Liver (tissue), 7 donors: ENCODE measurements at regions not wholly inside any gene's neighbourhood (a gene's known extent, or its start where the extent isn't known, plus 50 kb on each side); places are given as distances from the start of the nearest gene placed in this dataset.

ENCODE experiments used
- DNase-seq: peaks from one replicate; pipeline ENCODE4 v3.0.0-alpha.2; 2017; ENCODE audit warnings: low spot score
- H3K27ac ChIP-seq, 2 donors: one replicate each; pipeline ENCODE4 v1.7.0; 2013; ENCODE audit warnings: inconsistent platforms in 2 of 2, low read length in 2 of 2, control low read depth in 1 of 2, low read depth in 1 of 2, mild to moderate bottlenecking in 1 of 2
- H3K27me3 ChIP-seq, 4 donors: one replicate each; pipeline versions ENCODE4 v1.6.1 to v1.7.0; 2013; ENCODE audit warnings: low read length in 3 of 4, inconsistent platforms in 1 of 4, mild to moderate bottlenecking in 1 of 4, moderate library complexity in 1 of 4; ENCODE audit not compliant: control insufficient read depth in 4 of 4, insufficient read depth in 4 of 4
- H3K36me3 ChIP-seq, 4 donors: one replicate each; pipeline versions ENCODE4 v1.6.1 to v1.7.0; 2013; ENCODE audit warnings: low read length in 3 of 4, mild to moderate bottlenecking in 3 of 4, low read depth in 1 of 4, moderate library complexity in 1 of 4; ENCODE audit not compliant: control insufficient read depth in 4 of 4, insufficient read depth in 3 of 4
- H3K4me1 ChIP-seq, 4 donors: one replicate each; pipeline versions ENCODE4 v1.6.1 to v1.7.0; 2013; ENCODE audit warnings: low read length in 3 of 4, mild to moderate bottlenecking in 3 of 4, moderate library complexity in 1 of 4; ENCODE audit not compliant: control insufficient read depth in 4 of 4, insufficient read depth in 4 of 4
- H3K4me3 ChIP-seq, 3 donors: one replicate each; pipeline versions ENCODE4 v1.6.1 to v1.7.0; 2013; ENCODE audit warnings: low read length in 3 of 3, control low read depth in 1 of 3, low read depth in 1 of 3, mild to moderate bottlenecking in 1 of 3
- H3K9ac ChIP-seq, 2 donors: one replicate each; pipeline ENCODE4 v1.7.0; 2013; ENCODE audit warnings: low read length in 2 of 2, mild to moderate bottlenecking in 2 of 2, moderate library complexity in 2 of 2, control low read depth in 1 of 2, low read depth in 1 of 2
- H3K9me3 ChIP-seq, 4 donors: one replicate each; pipeline versions ENCODE4 v1.6.1 to v1.7.0; 2013; ENCODE audit warnings: low read length in 3 of 4; ENCODE audit not compliant: control insufficient read depth in 4 of 4
- ATF3 ChIP-seq: IDR thresholded peaks from 2 replicates; pipeline ENCODE4 v1.6.1; 2016; ENCODE audit warnings: antibody characterized with exemption
- CTCF ChIP-seq: fragments of 150-350 bp; IDR thresholded peaks from 2 replicates; pipeline ENCODE4 v1.5.1; 2017; ENCODE audit warnings: improper control_type of control experiment, low read depth, low read length; ENCODE audit not compliant: missing input control
- EGR1 ChIP-seq, 2 donors: IDR thresholded peaks; 2 replicates each; pipeline ENCODE4 v1.6.1; 2016 to 2018; ENCODE audit warnings: antibody characterized with exemption in 2 of 2, low read depth in 2 of 2
- FOXA1 ChIP-seq: IDR thresholded peaks from 2 replicates; pipeline ENCODE4 v1.6.1; 2016; ENCODE audit warnings: antibody characterized with exemption
- GABPA ChIP-seq, 2 donors: IDR thresholded peaks in 1 of 2; conservative IDR thresholded peaks in 1 of 2; 2 replicates each; pipeline ENCODE4 v1.6.1; 2016; ENCODE audit warnings: antibody characterized with exemption in 2 of 2, mild to moderate bottlenecking in 1 of 2, moderate library complexity in 1 of 2
- HNF4A ChIP-seq, 2 donors: conservative IDR thresholded peaks; 2 replicates each; pipeline ENCODE4 v1.6.1; 2016; ENCODE audit warnings: antibody characterized with exemption in 2 of 2, mild to moderate bottlenecking in 2 of 2
- HNF4G ChIP-seq: IDR thresholded peaks from 2 replicates; pipeline ENCODE4 v1.6.1; 2016; ENCODE audit warnings: antibody characterized with exemption
- JUND ChIP-seq, 2 donors: IDR thresholded peaks; 2 replicates each; pipeline ENCODE4 v1.6.1; 2016; ENCODE audit warnings: antibody characterized with exemption in 2 of 2
- MAX ChIP-seq: IDR thresholded peaks from 2 replicates; pipeline ENCODE4 v1.6.1; 2016; ENCODE audit warnings: antibody characterized with exemption
- NR2F2 ChIP-seq: IDR thresholded peaks from 2 replicates; pipeline ENCODE4 v1.6.1; 2016; ENCODE audit warnings: antibody characterized with exemption
- RAD21 ChIP-seq, 2 donors: IDR thresholded peaks; 2 replicates each; pipeline ENCODE4 v1.6.1; 2016; ENCODE audit warnings: antibody characterized with exemption in 2 of 2, mild to moderate bottlenecking in 2 of 2
- REST ChIP-seq: IDR thresholded peaks from 2 replicates; pipeline ENCODE4 v1.6.1; 2016; ENCODE audit warnings: antibody characterized with exemption, mild to moderate bottlenecking
- RXRA ChIP-seq, 2 donors: IDR thresholded peaks; 2 replicates each; pipeline ENCODE4 v1.6.1; 2017 to 2018; ENCODE audit warnings: antibody characterized with exemption in 2 of 2, mild to moderate bottlenecking in 1 of 2
- SP1 ChIP-seq: IDR thresholded peaks from 2 replicates; pipeline ENCODE4 v1.6.1; 2018; ENCODE audit warnings: antibody characterized with exemption, mild to moderate bottlenecking
- TAF1 ChIP-seq: conservative IDR thresholded peaks from 2 replicates; pipeline ENCODE4 v1.6.1; 2016; ENCODE audit warnings: antibody characterized with exemption, mild to moderate bottlenecking
- YY1 ChIP-seq: IDR thresholded peaks from 2 replicates; pipeline ENCODE4 v1.6.1; 2016; ENCODE audit warnings: antibody characterized with exemption, mild to moderate bottlenecking
- ZBTB33 ChIP-seq: IDR thresholded peaks from 2 replicates; pipeline ENCODE4 v1.6.1; 2016; ENCODE audit warnings: antibody characterized with exemption
- donor health status: healthy.
- donor health status: healthy.
- donor health status: healthy.
- donor health status: healthy.

GRCh38 chr2:147716906-147717305, 127.9 kb upstream of the ACVR2A start:
- H3K27ac ChIP-seq = no peak overlapping the region
- H3K9me3 ChIP-seq = no peaks in the 10 kb centered on the region
- TF ChIP-seq CTCF = no peak
- no peak for TF ChIP-seq ATF3
- TF ChIP-seq MAX = no peak
- no peak for TF ChIP-seq ZBTB33
- TF ChIP-seq HNF4A (conservative IDR thresholded peaks at IDR 0.05) = no peak
- TF ChIP-seq TAF1 = no peak
- TF ChIP-seq RXRA (IDR thresholded peaks at IDR 0.05) = no peak
- no peak for TF ChIP-seq JUND (IDR thresholded peaks at IDR 0.05)
- TF ChIP-seq HNF4G = no peak
- TF ChIP-seq GABPA (IDR thresholded peaks at IDR 0.05 in 1 of 2, conservative IDR thresholded peaks at IDR 0.05 in 1 of 2) = no peak
- TF ChIP-seq NR2F2 = no peak
- H3K36me3 ChIP-seq = no peaks in the 10 kb centered on the region
- no peak overlapping the region for H3K9ac ChIP-seq
- H3K4me1 ChIP-seq = no peaks in the 10 kb centered on the region
- no peak for DNase-seq
- H3K4me3 ChIP-seq = no peak overlapping the region
- no peaks in the 10 kb centered on the region for H3K27me3 ChIP-seq

- H3K27ac ChIP-seq = no peak overlapping the region
- H3K4me3 ChIP-seq = no peak overlapping the region
- no peaks in the 10 kb centered on the region for H3K36me3 ChIP-seq
- H3K27me3 ChIP-seq = no peaks in the 10 kb centered on the region
- no peak for DNase-seq
- H3K9me3 ChIP-seq = no peaks in the 10 kb centered on the region
- H3K4me1 ChIP-seq = no peaks in the 10 kb centered on the region
- no peak overlapping the region for H3K9ac ChIP-seq
- TF ChIP-seq SP1 = no peak
- no peak for TF ChIP-seq ATF3
- no peak for TF ChIP-seq EGR1 (IDR thresholded peaks at IDR 0.05; ENCODE audit: low read depth in 2 of 2)
- TF ChIP-seq RXRA (IDR thresholded peaks at IDR 0.05) = no peak
- TF ChIP-seq CTCF = no peak
- no peak for TF ChIP-seq REST
- TF ChIP-seq GABPA (IDR thresholded peaks at IDR 0.05 in 1 of 2, conservative IDR thresholded peaks at IDR 0.05 in 1 of 2) = no peak
- TF ChIP-seq RAD21 (IDR thresholded peaks at IDR 0.05) = no peak
- TF ChIP-seq HNF4G = no peak
- no peak for TF ChIP-seq FOXA1
- no peak for TF ChIP-seq YY1
- no peak for TF ChIP-seq HNF4A (conservative IDR thresholded peaks at IDR 0.05)
- no peak for TF ChIP-seq MAX
- no peak for TF ChIP-seq ZBTB33
- no peak for TF ChIP-seq NR2F2
- TF ChIP-seq JUND (IDR thresholded peaks at IDR 0.05) = no peak
Observed at GRCh38 chr2:147715807-147716206, 129.0 kb upstream of the ACVR2A start.
